Right ventricle myocardium inferior (tissue), 1 donor: ENCODE measurements at regions not wholly inside any gene's neighbourhood (a gene's known extent, or its start where the extent isn't known, plus 50 kb on each side); places are given as distances from the start of the nearest gene placed in this dataset.
"Not testable (repeated sequence)": the region's sequence is repeated elsewhere in the genome, so short reads cannot be mapped to it uniquely, and the experiment has no call there.

Source experiments
- ATAC-seq: fragments of 200-7000 bp; cut with Tn5 transposase; one replicate; pipeline ENCODE4 v1.9.1; 2020; ENCODE audit warnings: mild to moderate bottlenecking, moderate library complexity
- DNase-seq: peaks from one replicate; pipeline ENCODE4 v3.0.0; 2021; ENCODE audit errors: missing footprints
- intact Hi-C: fragments of 100-400 bp; cut with DNase I; formaldehyde crosslinking; loops from one replicate; pipeline ENCODE4 v1.11.0; 2022
- donor health status: DM: no; HTN: yes; CAD: no; lungs with severe emphysema.

DNA sequence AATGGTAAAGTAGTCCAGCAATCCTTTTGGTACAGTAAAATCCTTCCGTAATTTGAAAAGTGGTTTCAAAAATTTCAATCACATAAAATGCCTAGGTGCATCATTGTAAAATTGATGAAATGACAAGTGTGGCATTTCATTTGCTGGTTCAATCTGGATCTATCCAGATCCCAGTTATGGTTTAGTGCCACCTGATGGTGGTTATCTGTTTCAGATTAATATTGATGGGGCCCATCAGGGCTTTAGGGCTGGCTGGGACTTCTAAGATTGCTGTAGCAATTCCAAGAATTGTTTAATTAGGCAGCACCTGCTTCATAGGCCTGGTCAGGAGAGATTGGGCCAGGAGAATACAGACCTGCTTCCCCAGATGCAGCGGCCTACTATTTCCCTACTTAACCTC lies 55.5 kb upstream of the PIK3C3 start:
- ATAC-seq: no peak
- no peak for DNase-seq
- intact Hi-C loops: no loop called here

- DNase-seq (no peak), ATAC-seq (no peak)
- intact Hi-C loops: no loop called here
Measured at GRCh38 chr18:41893432-41893831, 61.6 kb upstream of the PIK3C3 start.

- no peak for ATAC-seq
- no peak for DNase-seq
- intact Hi-C loops: no loop called here
Measured at GRCh38 chr18:41887100-41887499, 67.9 kb upstream of the PIK3C3 start.

DNA sequence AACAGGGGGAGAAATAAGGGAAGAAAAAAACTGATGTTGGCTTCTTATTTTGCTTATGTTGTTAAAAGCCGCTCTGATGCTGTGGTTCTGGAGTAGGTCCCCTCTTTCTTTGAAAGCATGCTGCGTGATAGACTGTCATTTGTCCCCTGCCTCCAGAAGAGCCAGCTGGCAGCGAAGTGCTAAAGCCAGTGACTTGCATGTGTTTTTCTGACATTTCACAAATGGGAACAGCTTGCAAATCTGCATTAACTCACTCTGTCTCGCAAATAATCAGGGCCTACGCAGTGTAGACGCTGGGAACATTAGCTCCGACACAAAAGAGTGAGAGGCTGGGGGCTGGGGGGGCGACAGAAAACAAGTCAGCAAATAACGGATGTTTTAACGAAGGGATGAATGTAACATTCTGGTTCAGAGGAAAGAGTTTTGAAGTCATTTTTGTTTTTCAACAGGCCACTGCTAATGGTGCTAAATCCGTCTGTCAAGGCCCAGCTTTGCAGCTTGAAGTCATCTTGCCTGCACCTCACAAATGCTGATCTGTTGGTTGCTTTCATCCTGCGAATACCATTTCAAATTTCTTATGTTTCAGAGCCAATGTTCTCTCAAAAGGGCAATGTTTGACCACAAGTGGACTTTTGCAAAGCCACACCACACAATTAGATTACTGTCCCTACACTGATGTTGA lies 68.8 kb upstream of the PIK3C3 start:
- intact Hi-C loops: no loop called here
- ATAC-seq (no peak), DNase-seq (no peak)

DNA sequence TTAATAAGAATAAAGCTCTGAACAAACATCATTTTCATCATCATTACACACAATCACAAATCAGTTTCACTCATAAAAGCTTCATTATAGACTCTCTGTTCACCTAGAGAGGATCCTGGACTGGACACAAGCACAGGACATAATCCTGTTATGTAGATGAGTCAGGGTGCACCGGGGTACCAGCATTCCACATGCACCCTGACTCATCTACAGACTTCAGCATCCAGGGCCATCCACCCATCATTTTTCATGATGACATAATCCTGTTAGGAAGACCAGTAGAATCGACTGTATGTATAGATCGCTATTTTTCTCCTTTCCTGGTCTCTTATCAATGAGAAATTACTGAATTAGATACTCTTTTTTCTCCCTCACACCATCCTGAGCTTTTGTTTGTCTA lies 73.7 kb upstream of the PIK3C3 start:
- no peak for DNase-seq
- intact Hi-C loops: no loop called here
- ATAC-seq: no peak

- no peak for DNase-seq
- intact Hi-C loops: no loop called here
- ATAC-seq: no peak
Measured at GRCh38 chr18:41879256-41879655, 75.8 kb upstream of the PIK3C3 start.

GRCh38 chr18:41875094-41875780 lies 79.8 kb upstream of the PIK3C3 start:
- intact Hi-C loops: no loop called here
- no peak for DNase-seq
- no peak for ATAC-seq

DNA sequence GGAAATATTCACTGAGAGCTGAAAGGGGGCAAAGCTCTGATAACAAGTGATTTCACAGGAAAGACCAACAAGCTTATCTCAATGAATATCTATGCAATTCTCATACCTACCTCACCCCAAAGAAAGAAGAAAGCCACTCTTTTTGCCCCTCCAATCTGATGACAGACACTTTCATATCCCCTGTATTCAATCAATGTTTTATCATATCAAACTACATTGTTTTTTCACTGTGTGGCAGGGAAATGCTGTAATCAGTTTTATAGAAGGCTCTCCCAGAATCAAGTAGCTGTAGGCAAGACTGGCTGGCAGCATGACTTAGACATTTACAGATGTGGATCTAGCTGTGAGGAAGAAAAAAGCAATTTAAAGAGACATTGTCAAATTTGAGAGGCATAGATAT lies 81.3 kb upstream of the PIK3C3 start:
- no peak for ATAC-seq

DNA sequence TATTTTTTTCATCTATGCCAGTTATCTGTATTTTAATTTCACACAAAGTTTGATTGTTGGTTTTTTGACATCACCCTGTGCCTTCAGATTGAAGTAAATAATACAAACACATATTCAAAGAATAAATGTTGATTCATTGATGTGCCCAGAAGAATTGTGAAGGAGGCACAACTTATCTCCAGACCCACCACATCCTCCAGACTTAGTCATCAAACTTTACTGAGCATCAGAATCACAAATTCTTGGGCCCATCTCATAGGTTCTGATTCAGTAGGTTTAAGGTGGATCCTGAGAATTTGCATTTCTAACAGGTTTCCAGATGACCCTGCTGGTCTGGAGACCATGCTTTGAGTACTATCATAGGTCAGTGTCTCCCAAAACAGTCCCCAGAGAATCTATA lies 82.8 kb upstream of the PIK3C3 start:
- DNase-seq: no peak
- no peak for ATAC-seq
- intact Hi-C loops: no loop called here

More for the DNA sequence above, 81.3 kb upstream of the PIK3C3 start:
- intact Hi-C loops: no loop called here
- DNase-seq: no peak

- intact Hi-C loops: no loop called here
- ATAC-seq: no peak
- DNase-seq: no peak
Measured at GRCh38 chr18:41871229-41872000, 83.6 kb upstream of the PIK3C3 start.

DNA sequence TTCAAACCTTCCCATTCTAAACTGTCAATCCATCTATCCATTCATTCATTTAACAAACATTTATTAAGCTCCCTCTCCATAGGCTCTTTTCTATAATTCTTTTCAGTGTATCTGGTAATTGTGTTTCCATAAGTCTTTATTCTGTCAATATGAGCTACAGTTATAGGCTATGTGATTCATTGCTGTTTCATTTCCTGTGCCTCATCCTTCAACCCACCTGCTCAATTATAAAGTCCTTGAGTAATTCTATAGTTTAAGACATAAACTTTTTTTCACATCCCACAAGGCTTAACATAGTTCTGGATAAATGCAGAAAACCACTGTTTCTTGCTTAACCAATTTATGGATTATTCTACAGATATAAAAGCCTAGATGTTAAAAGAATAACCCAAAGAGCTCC lies 84.2 kb upstream of the PIK3C3 start:
- DNase-seq (no peak), ATAC-seq (no peak)
- intact Hi-C loops: no loop called here

GRCh38 chr18:41870191-41870590 lies 84.8 kb upstream of the PIK3C3 start:
- intact Hi-C loops: no loop called here
- DNase-seq (no peak), ATAC-seq (no peak)

DNA sequence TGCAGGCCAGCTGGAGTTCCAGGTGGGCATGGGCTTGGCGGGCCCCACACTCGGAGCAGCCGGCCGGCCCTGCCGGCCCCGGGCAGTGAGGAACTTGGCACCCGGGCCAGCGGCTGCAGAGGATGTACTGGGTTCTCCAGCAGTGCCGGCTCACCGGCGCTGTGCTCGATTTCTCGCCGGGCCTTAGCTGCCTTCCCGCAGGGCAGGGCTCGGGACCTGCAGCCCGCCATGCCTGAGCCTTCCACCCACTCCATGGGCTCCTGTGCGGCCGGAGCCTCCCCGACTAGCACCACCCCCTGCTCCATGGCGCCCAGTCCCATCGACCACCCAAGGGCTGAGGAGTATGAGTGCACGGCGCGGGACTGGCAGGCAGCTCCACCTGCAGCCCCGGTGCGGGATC lies 89.2 kb upstream of the PIK3C3 start:
- intact Hi-C loops, ATAC-seq, DNase-seq: not testable (repeated sequence)

DNA sequence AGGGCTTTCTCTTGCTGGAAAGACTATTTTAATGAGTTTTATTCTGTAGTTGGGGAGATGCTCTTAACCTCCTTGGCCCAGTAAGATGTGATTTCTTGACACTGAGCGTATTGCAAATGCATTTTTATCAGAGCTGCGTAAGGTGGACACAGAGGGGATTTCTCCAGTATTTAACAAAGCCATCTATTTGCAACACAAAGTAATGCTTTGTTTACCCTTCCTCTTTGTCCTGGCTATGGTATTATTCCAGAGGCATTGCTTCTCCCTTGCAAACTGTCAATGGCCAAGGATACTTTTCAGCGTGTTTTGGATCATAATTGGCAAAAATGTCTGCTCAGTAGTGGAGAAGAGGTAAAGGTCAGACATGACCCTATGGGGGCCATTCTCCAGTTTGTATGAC lies 90.8 kb upstream of the PIK3C3 start:
- no peak for DNase-seq
- intact Hi-C loops: no loop called here
- no peak for ATAC-seq

GRCh38 chr18:41862921-41863320 lies 92.1 kb upstream of the PIK3C3 start:
- no peak for DNase-seq
- no peak for ATAC-seq
- intact Hi-C loops: no loop called here

DNA sequence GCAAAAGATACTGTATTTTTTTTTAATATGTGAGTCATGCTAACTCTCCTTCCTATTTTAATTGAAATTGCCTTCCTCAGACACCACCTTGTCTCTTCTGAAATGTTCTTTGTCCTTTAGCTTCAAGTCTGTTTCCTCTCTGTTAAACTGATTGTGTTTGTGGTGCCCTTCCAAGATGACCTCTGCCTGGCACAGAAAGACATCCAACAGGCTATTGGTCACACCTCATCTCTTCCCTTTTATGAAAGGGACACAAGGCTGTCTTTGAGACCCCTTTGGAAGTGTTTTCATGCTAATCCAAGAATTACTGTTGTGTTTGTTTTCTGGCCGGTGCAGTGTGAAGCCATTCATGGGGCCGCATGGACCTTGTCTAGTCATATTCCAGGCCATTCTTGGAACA lies 94.0 kb upstream of the PIK3C3 start:
- intact Hi-C loops: no loop called here
- ATAC-seq: no peak

GRCh38 chr18:41858761-41859555 lies 96.1 kb upstream of the PIK3C3 start:
- intact Hi-C loops: no loop called here
- DNase-seq (no peak), ATAC-seq (no peak)

More for the DNA sequence above, 94.0 kb upstream of the PIK3C3 start:
- DNase-seq: no peak

- intact Hi-C loops: no loop called here
- DNase-seq: no peak
- no peak for ATAC-seq
Measured at GRCh38 chr18:41853280-41853679, 101.8 kb upstream of the PIK3C3 start.

- intact Hi-C loops: no loop called here
- DNase-seq (no peak), ATAC-seq (no peak)
Measured at GRCh38 chr18:41850781-41851180, 104.3 kb upstream of the PIK3C3 start.
